Esophagus muscularis mucosa (tissue), 3 donors: ENCODE measurements at regions not wholly inside any gene's neighbourhood (a gene's known extent, or its start where the extent isn't known, plus 50 kb on each side); places are given as distances from the start of the nearest gene placed in this dataset.

ENCODE experiments used
- CTCF ChIP-seq, 3 experiments: fragments of 200-600 bp in 2 of 3; fragments of 450-650 bp in 1 of 3; sonication (generic) in 2 of 3; IDR thresholded peaks; one replicate each; pipeline ENCODE4 v1.5.1; 2017 to 2019; ENCODE audit warnings: antibody characterized with exemption in 3 of 3, mild to moderate bottlenecking in 2 of 3, moderate library complexity in 1 of 3
- EP300 ChIP-seq: sonication (generic); formaldehyde crosslinking; IDR thresholded peaks from one replicate; pipeline ENCODE4 v1.6.1; 2017; ENCODE audit warnings: antibody characterized with exemption

GRCh38 chr1:220966881-220967611 is 87.8 kb downstream of the HLX start:
- no peak for TF ChIP-seq CTCF (IDR thresholded peaks at IDR 0.05)
- TF ChIP-seq EP300, result no peak
